ENCODE measurements at regions not wholly inside any gene's neighbourhood (a gene's known extent, or its start where the extent isn't known, plus 50 kb on each side); places are given as distances from the start of the nearest gene placed in this dataset.

GRCh38 chr10:60998932-60999331, 54.9 kb upstream of the RHOBTB1 start:
- TF ChIP-seq CTCF (IDR thresholded peaks at IDR 0.05) (no peak), POLR2A (IDR thresholded peaks at IDR 0.05) (no peak)

Measured in right lobe of liver (tissue), 4 donors.